GM12864 (cell line): ENCODE measurements at regions not wholly inside any gene's neighbourhood (a gene's known extent, or its start where the extent isn't known, plus 50 kb on each side); places are given as distances from the start of the nearest gene placed in this dataset.

Source experiments
- DNase-seq: peaks from one replicate; pipeline ENCODE4 v3.0.0-alpha.2; 2011; ENCODE audit warnings: low read depth
- H3K4me3 ChIP-seq: 2 replicates; pipeline ENCODE4 v1.5.1; 2011; ENCODE audit warnings: mild to moderate bottlenecking, low read depth, low read length, control low read depth
- TF ChIP-seq, protein P1 (sequence below): IDR thresholded peaks from 2 replicates; pipeline ENCODE4 v1.5.1; 2011; ENCODE audit warnings: low read depth, mild to moderate bottlenecking, moderate library complexity, low read length, control low read depth, inconsistent platforms; ENCODE audit errors: missing control alignments

- no peak for DNase-seq
- H3K4me3 ChIP-seq = no peak overlapping the region
- TF ChIP-seq, protein P1, sequence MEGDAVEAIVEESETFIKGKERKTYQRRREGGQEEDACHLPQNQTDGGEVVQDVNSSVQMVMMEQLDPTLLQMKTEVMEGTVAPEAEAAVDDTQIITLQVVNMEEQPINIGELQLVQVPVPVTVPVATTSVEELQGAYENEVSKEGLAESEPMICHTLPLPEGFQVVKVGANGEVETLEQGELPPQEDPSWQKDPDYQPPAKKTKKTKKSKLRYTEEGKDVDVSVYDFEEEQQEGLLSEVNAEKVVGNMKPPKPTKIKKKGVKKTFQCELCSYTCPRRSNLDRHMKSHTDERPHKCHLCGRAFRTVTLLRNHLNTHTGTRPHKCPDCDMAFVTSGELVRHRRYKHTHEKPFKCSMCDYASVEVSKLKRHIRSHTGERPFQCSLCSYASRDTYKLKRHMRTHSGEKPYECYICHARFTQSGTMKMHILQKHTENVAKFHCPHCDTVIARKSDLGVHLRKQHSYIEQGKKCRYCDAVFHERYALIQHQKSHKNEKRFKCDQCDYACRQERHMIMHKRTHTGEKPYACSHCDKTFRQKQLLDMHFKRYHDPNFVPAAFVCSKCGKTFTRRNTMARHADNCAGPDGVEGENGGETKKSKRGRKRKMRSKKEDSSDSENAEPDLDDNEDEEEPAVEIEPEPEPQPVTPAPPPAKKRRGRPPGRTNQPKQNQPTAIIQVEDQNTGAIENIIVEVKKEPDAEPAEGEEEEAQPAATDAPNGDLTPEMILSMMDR = no peak
Measured at GRCh38 chr20:43295781-43296180, 106.1 kb upstream of the PTPRT start.

GRCh38 chr20:43295263-43295662 lies 105.6 kb upstream of the PTPRT start:
- no peak overlapping the region for H3K4me3 ChIP-seq
- DNase-seq = no peak
- TF ChIP-seq, protein P1 = no peak

DNA sequence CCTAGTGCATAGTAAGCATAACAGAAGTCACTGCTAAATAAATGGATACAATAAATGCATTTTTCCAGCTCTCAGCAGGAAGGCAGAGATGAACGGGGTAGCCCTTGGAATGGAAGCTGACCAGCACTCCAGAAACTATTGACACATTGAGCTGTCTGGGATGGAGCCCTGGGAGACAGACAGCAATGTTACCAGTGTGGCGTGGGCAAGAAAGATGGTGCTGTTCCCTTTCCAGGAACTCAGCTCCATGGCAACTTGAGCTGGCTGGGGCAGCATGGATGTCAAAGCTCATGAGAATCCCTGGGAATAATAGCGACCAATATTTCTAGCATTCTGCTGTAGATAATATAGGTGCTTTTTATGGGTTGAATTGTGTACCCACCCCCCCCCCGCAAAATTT lies 104.3 kb upstream of the PTPRT start:
- TF ChIP-seq, protein P1 = no peak
- DNase-seq = no peak
- no peak overlapping the region for H3K4me3 ChIP-seq

DNA sequence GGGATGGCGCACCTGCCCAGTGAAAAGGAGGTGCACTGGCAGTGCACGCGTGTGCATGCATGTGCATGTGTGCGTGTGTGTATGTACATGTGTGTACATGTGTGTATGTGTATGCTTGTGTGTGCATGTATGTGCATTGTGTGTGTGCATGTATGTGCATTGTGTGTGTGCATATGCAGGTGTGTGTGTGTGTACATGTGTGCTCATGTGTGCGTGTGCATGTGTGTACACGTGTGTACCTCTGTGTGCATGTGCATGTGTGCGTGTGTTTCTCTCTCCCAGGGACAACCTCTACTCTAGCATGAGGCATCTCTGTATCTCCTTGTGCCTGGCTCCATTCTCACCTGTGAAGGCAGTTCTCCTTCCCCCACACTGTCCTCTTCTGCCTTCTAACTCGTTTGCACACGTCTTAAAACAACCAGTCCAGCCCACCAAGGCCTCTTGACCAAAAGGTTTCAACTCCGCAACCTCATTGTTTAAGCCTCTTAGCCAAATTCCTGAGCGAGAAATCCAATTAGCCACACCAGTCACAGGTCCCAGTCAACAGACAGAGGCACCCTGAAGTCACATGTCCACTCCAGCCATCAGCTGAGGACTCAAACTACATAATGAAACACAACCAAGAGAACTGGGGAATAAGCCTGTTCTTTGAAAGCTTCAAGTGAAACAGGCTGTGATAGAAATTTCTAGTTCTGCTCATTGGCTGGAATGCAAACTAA lies 103.5 kb upstream of the PTPRT start:
- DNase-seq = no peak
- TF ChIP-seq, protein P1 = no peak
- no peak overlapping the region for H3K4me3 ChIP-seq

- no peak overlapping the region for H3K4me3 ChIP-seq
- TF ChIP-seq, protein P1 = no peak
- no peak for DNase-seq
Measured at GRCh38 chr20:43292222-43292621, 102.5 kb upstream of the PTPRT start.

DNA sequence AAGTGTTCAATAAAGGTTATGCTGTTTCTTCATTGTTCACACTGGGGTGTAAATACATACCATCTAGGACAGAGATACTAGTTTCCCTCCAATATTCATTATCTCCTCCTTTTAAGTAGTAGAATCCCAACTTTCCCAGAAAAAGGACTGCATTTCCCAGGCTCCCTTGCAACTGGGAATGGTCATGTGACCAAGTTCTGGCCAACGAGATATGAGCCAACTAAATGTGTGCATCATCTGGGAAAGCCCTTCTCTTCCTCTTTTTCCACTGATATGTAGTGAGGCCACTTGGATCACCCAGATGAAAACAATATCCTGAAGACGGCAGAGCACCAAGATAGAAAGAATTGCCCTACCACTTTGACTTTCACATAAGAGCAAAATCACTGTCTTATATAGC lies 97.9 kb upstream of the PTPRT start:
- TF ChIP-seq, protein P1 = no peak
- H3K4me3 ChIP-seq = no peak overlapping the region
- DNase-seq = no peak

- no peak overlapping the region for H3K4me3 ChIP-seq
- DNase-seq = no peak
- TF ChIP-seq, protein P1 = no peak
Measured at GRCh38 chr20:43285170-43285569, 95.5 kb upstream of the PTPRT start.
